Lower lobe of right lung (tissue), 2 donors: ENCODE measurements at regions not wholly inside any gene's neighbourhood (a gene's known extent, or its start where the extent isn't known, plus 50 kb on each side); places are given as distances from the start of the nearest gene placed in this dataset.

Source experiments
- ATAC-seq, 2 donors: fragments of 200-7000 bp; cut with Tn5 transposase; one replicate each; pipeline ENCODE4 v1.9.1; 2020 to 2022; ENCODE audit warnings: mild to moderate bottlenecking in 2 of 2, moderate library complexity in 2 of 2
- DNase-seq: peaks from one replicate; pipeline ENCODE4 v3.0.0-alpha.2; 2020
- H3K27ac ChIP-seq: fragments of 200-600 bp; one replicate; pipeline ENCODE4 v1.8.0; 2022
- H3K27me3 ChIP-seq: fragments of 200-600 bp; one replicate; pipeline ENCODE4 v1.8.0; 2022; ENCODE audit warnings: low read depth
- H3K36me3 ChIP-seq: fragments of 200-600 bp; one replicate; pipeline ENCODE4 v1.8.0; 2022; ENCODE audit warnings: mild to moderate bottlenecking
- H3K4me1 ChIP-seq: fragments of 200-600 bp; one replicate; pipeline ENCODE4 v1.8.0; 2022
- H3K4me3 ChIP-seq: fragments of 200-600 bp; one replicate; pipeline ENCODE4 v1.8.0; 2022; ENCODE audit warnings: mild to moderate bottlenecking
- H3K9me3 ChIP-seq: fragments of 200-600 bp; one replicate; pipeline ENCODE4 v1.8.0; 2022
- intact Hi-C: fragments of 100-400 bp; cut with DNase I; formaldehyde crosslinking; loops from one replicate; pipeline ENCODE4 v1.11.0; 2022
- TF ChIP-seq, protein P1 (sequence below): fragments of 200-600 bp; IDR thresholded peaks from one replicate; pipeline ENCODE4 v1.8.0; 2022; ENCODE audit warnings: antibody characterized with exemption, mild to moderate bottlenecking
- donor health status: DM: no; HTN: yes; CAD: no; lungs with severe emphysema.

DNA sequence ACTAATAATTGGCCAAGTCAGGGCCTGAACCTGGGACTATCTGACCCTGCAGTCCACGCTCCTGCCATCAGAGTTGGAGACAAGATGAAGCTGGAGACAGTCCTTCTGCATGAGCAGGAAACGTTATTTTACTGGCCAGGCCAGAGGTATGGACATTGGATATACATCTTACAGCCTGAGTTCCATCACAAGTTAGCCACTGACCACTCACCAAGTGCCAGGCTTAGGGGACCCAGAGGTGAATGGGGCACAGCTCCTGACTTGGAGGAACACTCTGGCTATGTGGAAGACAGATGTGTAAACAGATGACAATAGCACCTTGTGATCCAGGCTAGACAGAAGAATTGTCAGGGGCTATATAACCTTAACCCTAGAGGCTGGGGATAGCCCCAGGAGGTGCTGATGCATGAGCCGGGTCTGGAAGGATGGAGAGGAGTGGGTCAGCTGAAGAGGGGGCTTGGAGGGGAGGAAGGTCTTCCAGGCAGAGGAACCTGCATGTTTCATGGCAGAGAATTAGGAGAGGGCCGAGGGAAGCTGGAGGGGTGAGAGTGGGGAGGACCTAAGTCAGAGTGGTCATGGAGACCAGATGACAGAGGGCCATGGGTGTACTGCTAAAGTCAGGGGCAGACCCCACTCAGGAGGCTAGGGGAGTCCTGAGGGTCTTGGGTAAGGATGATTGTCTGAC, 52.5 kb upstream of the DMRTB1 start:
- TF ChIP-seq, protein P1, sequence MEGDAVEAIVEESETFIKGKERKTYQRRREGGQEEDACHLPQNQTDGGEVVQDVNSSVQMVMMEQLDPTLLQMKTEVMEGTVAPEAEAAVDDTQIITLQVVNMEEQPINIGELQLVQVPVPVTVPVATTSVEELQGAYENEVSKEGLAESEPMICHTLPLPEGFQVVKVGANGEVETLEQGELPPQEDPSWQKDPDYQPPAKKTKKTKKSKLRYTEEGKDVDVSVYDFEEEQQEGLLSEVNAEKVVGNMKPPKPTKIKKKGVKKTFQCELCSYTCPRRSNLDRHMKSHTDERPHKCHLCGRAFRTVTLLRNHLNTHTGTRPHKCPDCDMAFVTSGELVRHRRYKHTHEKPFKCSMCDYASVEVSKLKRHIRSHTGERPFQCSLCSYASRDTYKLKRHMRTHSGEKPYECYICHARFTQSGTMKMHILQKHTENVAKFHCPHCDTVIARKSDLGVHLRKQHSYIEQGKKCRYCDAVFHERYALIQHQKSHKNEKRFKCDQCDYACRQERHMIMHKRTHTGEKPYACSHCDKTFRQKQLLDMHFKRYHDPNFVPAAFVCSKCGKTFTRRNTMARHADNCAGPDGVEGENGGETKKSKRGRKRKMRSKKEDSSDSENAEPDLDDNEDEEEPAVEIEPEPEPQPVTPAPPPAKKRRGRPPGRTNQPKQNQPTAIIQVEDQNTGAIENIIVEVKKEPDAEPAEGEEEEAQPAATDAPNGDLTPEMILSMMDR, result no peak
- no peak for ATAC-seq
- Histone ChIP-seq H3K4me3 (no peak overlapping the region), H3K4me1 (no peaks in the 10 kb centered on the region), H3K27me3 (peaks cover 13% of the 10 kb centered on the region), H3K9me3 (no peaks in the 10 kb centered on the region), H3K27ac (no peak overlapping the region), H3K36me3 (no peaks in the 10 kb centered on the region)
- intact Hi-C loops, result no loop called here
- DNase-seq, result no peak

DNA sequence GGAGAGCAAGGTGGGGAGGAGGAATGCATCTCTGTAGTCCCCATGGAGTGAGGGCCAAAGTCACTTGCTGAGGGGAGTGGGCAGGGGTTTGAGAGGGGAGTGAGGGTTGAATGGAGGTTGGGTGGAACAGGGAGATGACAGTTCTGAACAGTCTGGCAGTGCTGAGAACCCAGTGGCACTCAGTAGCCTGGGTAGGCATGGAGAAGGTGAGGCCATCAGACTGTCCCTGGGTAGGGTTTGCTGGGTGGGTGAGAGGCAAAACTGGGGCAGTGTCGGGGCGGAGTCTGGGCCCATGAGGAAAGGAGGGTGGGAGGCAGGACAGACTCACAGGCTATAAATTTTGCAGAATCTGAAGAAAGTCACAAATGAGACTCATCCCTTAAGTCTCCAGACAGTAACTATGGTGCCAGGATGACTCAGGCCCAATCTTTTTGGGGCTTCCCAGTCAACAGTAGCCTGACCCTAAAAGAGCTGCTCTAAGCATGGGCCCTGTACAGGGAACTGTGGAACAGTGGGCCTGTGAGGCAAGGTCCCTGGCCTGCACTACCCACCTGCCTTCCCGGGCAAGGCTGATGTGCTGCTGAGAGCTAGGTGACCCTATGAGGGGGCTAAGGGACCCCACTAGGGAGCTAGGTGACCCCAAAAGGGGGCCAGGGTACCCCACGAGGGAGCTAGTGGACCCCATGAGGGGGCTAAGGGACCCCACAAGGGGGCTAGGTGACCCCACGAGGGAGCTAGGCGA, 51.0 kb upstream of the DMRTB1 start:
- ATAC-seq, result no peak
- TF ChIP-seq, protein P1, result no peak
- intact Hi-C loops, result no loop called here

DNA sequence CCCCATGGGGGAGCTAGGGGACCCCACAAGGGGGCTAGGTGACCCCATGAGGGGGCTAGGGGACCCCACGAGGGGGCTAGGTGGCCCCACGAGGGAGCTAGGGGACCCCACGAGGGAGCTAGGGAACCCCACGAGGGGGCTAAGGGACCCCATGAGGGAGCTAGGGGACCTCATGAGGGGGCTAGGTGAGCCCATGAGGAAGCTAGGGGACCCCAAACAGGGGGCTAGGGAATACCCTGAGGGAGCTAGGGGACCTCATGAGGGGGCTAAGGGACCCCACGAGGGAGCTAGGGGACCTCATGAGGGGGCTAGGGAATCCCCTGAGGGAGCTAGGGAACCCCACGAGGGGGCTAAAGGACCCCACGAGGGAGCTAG, 50.5 kb upstream of the DMRTB1 start:
- intact Hi-C loops, result no loop called here
- no peaks in the 10 kb centered on the region for H3K36me3 ChIP-seq

More for the DNA sequence above, 51.0 kb upstream of the DMRTB1 start:
- no peaks in the 10 kb centered on the region for H3K9me3 ChIP-seq
- DNase-seq, result no peak
- H3K36me3 ChIP-seq, result no peaks in the 10 kb centered on the region
- H3K4me3 ChIP-seq, result no peak overlapping the region
- no peak overlapping the region for H3K27ac ChIP-seq
- H3K4me1 ChIP-seq, result peaks cover 9% of the 10 kb centered on the region
- peaks cover 9% of the 10 kb centered on the region for H3K27me3 ChIP-seq

DNA sequence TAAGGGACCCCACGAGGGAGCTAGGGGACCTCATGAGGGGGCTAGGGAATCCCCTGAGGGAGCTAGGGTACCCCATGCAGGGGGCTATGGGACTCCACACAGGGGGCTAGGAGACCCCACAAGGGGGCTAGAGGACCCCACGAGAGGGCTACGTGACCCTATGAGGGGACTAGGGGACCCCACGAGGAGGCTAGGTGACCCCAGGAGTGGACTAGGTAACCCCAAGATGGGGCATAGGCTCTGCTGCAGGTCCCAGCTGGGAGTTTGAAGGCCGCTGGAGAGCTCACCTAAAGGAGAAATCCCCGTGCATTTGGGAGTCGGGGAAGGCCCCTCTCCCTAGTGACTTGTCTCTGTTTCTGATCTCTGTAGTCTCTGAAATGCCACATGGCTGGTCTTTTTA, 50.0 kb upstream of the DMRTB1 start:
- Histone ChIP-seq H3K4me3 (no peak overlapping the region), H3K27ac (no peak overlapping the region), H3K27me3 (peaks cover 9% of the 10 kb centered on the region), H3K9me3 (no peaks in the 10 kb centered on the region), H3K4me1 (peaks cover 15% of the 10 kb centered on the region), H3K36me3 (no peaks in the 10 kb centered on the region)
- DNase-seq, result no peak
- TF ChIP-seq, protein P1, result no peak
- intact Hi-C loops, result no loop called here
- no peak for ATAC-seq

More for the DNA sequence above, 50.5 kb upstream of the DMRTB1 start:
- peaks cover 9% of the 10 kb centered on the region for H3K27me3 ChIP-seq
- DNase-seq (no peak), ATAC-seq (no peak)
- TF ChIP-seq, protein P1, result no peak
- no peaks in the 10 kb centered on the region for H3K9me3 ChIP-seq
- H3K4me3 ChIP-seq, result no peak overlapping the region
- peaks cover 14% of the 10 kb centered on the region for H3K4me1 ChIP-seq
- no peak overlapping the region for H3K27ac ChIP-seq
